ENCODE measurements at regions not wholly inside any gene's neighbourhood (a gene's known extent, or its start where the extent isn't known, plus 50 kb on each side); places are given as distances from the start of the nearest gene placed in this dataset.

DNA sequence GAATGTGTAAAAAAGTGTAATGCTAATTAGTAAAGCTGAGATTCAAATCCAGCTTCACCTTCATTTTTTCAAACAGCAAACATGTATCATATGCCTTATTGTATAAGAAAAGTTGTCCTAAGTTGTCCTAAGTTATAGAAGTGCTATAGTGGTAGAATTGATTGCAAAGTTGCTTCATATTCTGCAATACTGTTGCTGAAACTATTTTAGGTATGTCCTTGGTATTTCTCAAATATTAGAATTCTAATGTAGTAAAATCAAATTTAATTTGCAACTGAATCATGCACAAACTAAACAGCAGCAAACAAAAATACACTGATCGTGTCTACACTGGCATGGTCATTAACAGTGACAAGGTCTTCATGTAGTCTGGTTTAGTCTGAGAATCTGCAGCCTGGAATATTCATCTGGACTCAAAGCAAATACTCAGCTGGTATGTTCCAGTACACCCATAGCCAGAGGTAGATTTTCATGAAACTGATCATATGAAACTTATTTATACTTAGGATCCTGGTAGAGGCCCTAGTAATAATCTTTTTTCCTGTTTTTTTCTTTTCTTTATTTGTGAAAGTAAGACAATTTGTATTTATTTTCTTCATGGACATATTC, 555.6 kb upstream of the ZEB2 start:
- TF ChIP-seq, protein P1, sequence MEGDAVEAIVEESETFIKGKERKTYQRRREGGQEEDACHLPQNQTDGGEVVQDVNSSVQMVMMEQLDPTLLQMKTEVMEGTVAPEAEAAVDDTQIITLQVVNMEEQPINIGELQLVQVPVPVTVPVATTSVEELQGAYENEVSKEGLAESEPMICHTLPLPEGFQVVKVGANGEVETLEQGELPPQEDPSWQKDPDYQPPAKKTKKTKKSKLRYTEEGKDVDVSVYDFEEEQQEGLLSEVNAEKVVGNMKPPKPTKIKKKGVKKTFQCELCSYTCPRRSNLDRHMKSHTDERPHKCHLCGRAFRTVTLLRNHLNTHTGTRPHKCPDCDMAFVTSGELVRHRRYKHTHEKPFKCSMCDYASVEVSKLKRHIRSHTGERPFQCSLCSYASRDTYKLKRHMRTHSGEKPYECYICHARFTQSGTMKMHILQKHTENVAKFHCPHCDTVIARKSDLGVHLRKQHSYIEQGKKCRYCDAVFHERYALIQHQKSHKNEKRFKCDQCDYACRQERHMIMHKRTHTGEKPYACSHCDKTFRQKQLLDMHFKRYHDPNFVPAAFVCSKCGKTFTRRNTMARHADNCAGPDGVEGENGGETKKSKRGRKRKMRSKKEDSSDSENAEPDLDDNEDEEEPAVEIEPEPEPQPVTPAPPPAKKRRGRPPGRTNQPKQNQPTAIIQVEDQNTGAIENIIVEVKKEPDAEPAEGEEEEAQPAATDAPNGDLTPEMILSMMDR (conservative IDR thresholded peaks at IDR 0.05; ENCODE audit: low read depth in 2 of 2): no peak
- no peak for TF ChIP-seq POLR2AphosphoS5 (IDR thresholded peaks at IDR 0.05; ENCODE audit: low read depth)

Data from GM23338 (cell line).